ENCODE measurements at regions not wholly inside any gene's neighbourhood (a gene's known extent, or its start where the extent isn't known, plus 50 kb on each side); places are given as distances from the start of the nearest gene placed in this dataset.

DNA sequence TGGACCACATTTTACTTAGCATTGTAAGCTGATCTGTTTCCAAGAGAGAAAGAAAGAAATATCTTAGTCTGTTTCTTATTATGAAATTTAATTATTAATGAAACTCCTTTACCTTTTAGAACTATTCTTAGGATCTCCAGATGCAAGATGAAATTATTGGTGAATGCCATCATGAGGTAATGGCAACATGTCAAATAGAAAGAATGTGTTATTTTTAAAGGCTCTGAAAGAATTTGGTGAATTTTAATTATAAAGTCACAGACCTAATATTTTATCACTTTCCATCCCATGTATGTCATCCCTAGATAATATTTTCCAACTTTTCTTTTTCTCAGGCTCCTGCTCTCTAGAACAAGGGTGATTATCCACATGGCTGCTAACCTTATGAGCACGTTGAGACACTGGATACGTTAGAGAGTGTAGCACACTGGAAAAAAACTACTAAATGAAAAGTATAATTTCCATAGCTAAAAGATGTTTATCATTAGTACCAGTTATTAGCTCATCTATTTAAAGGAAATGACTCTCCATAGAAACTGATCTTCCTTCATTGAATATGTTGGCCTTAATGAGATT lies 95.2 kb upstream of the SCG2 start:
- 0 out of 2 replicates have a peak, but pooled peaks cover 2% of the 10 kb centered on the region for H3K4me1 ChIP-seq (ENCODE audit: control insufficient read depth, insufficient read depth, low read length)
- H3K27ac ChIP-seq (ENCODE audit: extremely low read depth, low read depth, low read length): no peak overlapping the region
- H3K36me3 ChIP-seq (ENCODE audit: control insufficient read depth in 2 of 2, insufficient read depth in 1 of 2, low read length in 2 of 2): no peaks in the 10 kb centered on the region
- ChIA-PET POLR2A (no interaction called here), CTCF (interaction anchor here (1.0 to 1.5 kb wide), 2 partner anchors 10 to 81 kb away, joined by 4 read pairs; no protein-coding TSS in a partner anchor)
- H3K4me3 ChIP-seq (ENCODE audit: low read depth, low read length): no peak overlapping the region
- no peak for TF ChIP-seq ZNF157 (tag by site-specific recombination; IDR thresholded peaks at IDR 0.05)
- TF ChIP-seq GFI1B (tag by site-specific recombination; IDR thresholded peaks at IDR 0.05): no peak
- TF ChIP-seq, protein P1, sequence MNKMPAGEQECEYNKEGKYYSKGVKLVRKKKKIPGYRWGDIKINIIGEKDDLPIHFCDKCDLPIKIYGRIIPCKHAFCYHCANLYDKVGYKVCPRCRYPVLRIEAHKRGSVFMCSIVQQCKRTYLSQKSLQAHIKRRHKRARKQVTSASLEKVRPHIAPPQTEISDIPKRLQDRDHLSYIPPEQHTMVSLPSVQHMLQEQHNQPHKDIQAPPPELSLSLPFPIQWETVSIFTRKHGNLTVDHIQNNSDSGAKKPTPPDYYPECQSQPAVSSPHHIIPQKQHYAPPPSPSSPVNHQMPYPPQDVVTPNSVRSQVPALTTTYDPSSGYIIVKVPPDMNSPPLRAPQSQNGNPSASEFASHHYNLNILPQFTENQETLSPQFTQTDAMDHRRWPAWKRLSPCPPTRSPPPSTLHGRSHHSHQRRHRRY (tag by site-specific recombination; IDR thresholded peaks at IDR 0.05): no peak
- TF ChIP-seq ZNF473 (tag by site-specific recombination; IDR thresholded peaks at IDR 0.05): no peak
- no peaks in the 10 kb centered on the region for H3K9me3 ChIP-seq (ENCODE audit: control insufficient read depth, insufficient read depth, low read depth, low read length)

- TF ChIP-seq ZBTB21 (tag by site-specific recombination; IDR thresholded peaks at IDR 0.05) (no peak), SETDB1 (IDR thresholded peaks at IDR 0.05; ENCODE audit: insufficient read length, low read length) (no peak), ZNF518A (tag by site-specific recombination; conservative IDR thresholded peaks at IDR 0.05; ENCODE audit: low read depth) (no peak), ZNF133 (tag by site-specific recombination; IDR thresholded peaks at IDR 0.05) (no peak)
- TF ChIP-seq, protein P2, sequence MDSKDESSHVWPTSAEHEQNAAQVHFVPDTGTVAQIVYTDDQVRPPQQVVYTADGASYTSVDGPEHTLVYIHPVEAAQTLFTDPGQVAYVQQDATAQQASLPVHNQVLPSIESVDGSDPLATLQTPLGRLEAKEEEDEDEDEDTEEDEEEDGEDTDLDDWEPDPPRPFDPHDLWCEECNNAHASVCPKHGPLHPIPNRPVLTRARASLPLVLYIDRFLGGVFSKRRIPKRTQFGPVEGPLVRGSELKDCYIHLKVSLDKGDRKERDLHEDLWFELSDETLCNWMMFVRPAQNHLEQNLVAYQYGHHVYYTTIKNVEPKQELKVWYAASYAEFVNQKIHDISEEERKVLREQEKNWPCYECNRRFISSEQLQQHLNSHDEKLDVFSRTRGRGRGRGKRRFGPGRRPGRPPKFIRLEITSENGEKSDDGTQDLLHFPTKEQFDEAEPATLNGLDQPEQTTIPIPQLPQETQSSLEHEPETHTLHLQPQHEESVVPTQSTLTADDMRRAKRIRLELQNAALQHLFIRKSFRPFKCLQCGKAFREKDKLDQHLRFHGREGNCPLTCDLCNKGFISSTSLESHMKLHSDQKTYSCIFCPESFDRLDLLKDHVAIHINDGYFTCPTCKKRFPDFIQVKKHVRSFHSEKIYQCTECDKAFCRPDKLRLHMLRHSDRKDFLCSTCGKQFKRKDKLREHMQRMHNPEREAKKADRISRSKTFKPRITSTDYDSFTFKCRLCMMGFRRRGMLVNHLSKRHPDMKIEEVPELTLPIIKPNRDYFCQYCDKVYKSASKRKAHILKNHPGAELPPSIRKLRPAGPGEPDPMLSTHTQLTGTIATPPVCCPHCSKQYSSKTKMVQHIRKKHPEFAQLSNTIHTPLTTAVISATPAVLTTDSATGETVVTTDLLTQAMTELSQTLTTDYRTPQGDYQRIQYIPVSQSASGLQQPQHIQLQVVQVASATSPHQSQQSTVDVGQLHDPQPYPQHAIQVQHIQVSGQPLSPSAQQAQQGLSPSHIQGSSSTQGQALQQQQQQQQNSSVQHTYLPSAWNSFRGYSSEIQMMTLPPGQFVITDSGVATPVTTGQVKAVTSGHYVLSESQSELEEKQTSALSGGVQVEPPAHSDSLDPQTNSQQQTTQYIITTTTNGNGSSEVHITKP (tag by site-specific recombination; IDR thresholded peaks at IDR 0.05): no peak
- Histone ChIP-seq H3K9me3 (ENCODE audit: control insufficient read depth, insufficient read depth, low read depth, low read length) (no peaks in the 10 kb centered on the region), H3K4me1 (ENCODE audit: control insufficient read depth, insufficient read depth, low read length) (0 out of 2 replicates have a peak, but pooled peaks cover 2% of the 10 kb centered on the region), H3K4me3 (ENCODE audit: low read depth, low read length) (no peak overlapping the region), H3K36me3 (ENCODE audit: control insufficient read depth in 2 of 2, insufficient read depth in 1 of 2, low read length in 2 of 2) (no peaks in the 10 kb centered on the region), H3K27ac (ENCODE audit: extremely low read depth, low read depth, low read length) (no peak overlapping the region)
- ChIA-PET POLR2A (no interaction called here), CTCF (interaction anchor here (0.6 to 0.7 kb wide), 3 partner anchors 94 to 189 kb away, joined by 3 to 5 read pairs (median 3); no protein-coding TSS in a partner anchor)
Observed at GRCh38 chr2:223696719-223697118, 94.6 kb upstream of the SCG2 start.

GRCh38 chr2:223692191-223692947 lies 90.2 kb upstream of the SCG2 start:
- H3K36me3 ChIP-seq (ENCODE audit: control insufficient read depth in 2 of 2, insufficient read depth in 1 of 2, low read length in 2 of 2): no peaks in the 10 kb centered on the region
- ChIA-PET CTCF (interaction anchor here (0.6 to 1.4 kb wide), 15 partner anchors 11 to 146 kb away, joined by 3 to 8 read pairs (median 4); no protein-coding TSS in a partner anchor), POLR2A (no interaction called here)
- peak; percentile 8; the same call in 1 of the 2 replicates for TF ChIP-seq PRDM1 (tag by site-specific recombination; IDR thresholded peaks at IDR 0.05)
- TF ChIP-seq BCL11A (tag by site-specific recombination; IDR thresholded peaks at IDR 0.05; ENCODE audit: low read depth): no peak
- TF ChIP-seq, protein P3, sequence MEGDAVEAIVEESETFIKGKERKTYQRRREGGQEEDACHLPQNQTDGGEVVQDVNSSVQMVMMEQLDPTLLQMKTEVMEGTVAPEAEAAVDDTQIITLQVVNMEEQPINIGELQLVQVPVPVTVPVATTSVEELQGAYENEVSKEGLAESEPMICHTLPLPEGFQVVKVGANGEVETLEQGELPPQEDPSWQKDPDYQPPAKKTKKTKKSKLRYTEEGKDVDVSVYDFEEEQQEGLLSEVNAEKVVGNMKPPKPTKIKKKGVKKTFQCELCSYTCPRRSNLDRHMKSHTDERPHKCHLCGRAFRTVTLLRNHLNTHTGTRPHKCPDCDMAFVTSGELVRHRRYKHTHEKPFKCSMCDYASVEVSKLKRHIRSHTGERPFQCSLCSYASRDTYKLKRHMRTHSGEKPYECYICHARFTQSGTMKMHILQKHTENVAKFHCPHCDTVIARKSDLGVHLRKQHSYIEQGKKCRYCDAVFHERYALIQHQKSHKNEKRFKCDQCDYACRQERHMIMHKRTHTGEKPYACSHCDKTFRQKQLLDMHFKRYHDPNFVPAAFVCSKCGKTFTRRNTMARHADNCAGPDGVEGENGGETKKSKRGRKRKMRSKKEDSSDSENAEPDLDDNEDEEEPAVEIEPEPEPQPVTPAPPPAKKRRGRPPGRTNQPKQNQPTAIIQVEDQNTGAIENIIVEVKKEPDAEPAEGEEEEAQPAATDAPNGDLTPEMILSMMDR (tag by site-specific recombination; IDR thresholded peaks at IDR 0.05): peak; percentile 35; the same call in 1 of the 2 replicates
- peak; percentile 46 for TF ChIP-seq ZNF654 (tag by site-specific recombination; IDR thresholded peaks at IDR 0.05; ENCODE audit: low read depth)
- no peak for TF ChIP-seq ZNF670 (tag by site-specific recombination; IDR thresholded peaks at IDR 0.05; ENCODE audit: low read depth)
- no peak for TF ChIP-seq MEIS1 (CRISPR knock-in tag; IDR thresholded peaks at IDR 0.05; ENCODE audit: borderline replicate concordance)
- no peak for TF ChIP-seq ZNF529 (tag by site-specific recombination; IDR thresholded peaks at IDR 0.05; ENCODE audit: insufficient replicate concordance)
- no peak for TF ChIP-seq ZNF366 (tag by site-specific recombination; conservative IDR thresholded peaks at IDR 0.05)
- TF ChIP-seq ZNF571 (tag by site-specific recombination; IDR thresholded peaks at IDR 0.05): no peak

More at GRCh38 chr2:223692191-223692947, 90.2 kb upstream of the SCG2 start:
- no peaks in the 10 kb centered on the region for H3K4me1 ChIP-seq (ENCODE audit: control insufficient read depth, insufficient read depth, low read length)
- H3K4me3 ChIP-seq (ENCODE audit: low read depth, low read length): no peak overlapping the region
- H3K27ac ChIP-seq (ENCODE audit: extremely low read depth, low read depth, low read length): no peak overlapping the region
- no peaks in the 10 kb centered on the region for H3K9me3 ChIP-seq (ENCODE audit: control insufficient read depth, insufficient read depth, low read depth, low read length)

Measured in HEK293 (cell line).